NCI-H1436 (cell line): ENCODE measurements at regions not wholly inside any gene's neighbourhood (a gene's known extent, or its start where the extent isn't known, plus 50 kb on each side); places are given as distances from the start of the nearest gene placed in this dataset.

Source experiments
- DNase-seq: peaks from one replicate; lab custom pipeline; 2025; lab: John Stamatoyannopoulos, UW

- no peak for DNase-seq
Measured at GRCh38 chr16:64409783-64410210, 712.1 kb downstream of the CDH11 start.

DNA sequence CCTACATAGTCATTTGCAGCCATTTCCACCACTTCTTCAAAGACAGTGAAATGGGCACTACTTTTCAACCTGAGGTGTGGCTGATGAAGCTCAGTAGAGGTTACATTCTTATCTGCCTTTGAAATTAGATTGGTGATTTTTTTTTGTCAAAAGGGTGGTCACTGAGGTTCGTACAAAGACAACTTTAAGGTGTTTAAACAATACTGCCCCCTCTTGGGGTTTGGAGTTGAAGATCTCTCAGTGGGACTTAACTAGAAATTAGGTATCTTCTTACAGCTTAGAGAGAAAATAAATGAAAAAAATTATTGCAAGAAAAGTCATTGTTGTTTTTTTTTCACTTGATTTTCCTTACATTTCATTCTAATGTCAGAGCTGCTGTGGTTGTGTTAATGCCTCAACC is 713.2 kb downstream of the CDH11 start:
- DNase-seq, result no peak

DNA sequence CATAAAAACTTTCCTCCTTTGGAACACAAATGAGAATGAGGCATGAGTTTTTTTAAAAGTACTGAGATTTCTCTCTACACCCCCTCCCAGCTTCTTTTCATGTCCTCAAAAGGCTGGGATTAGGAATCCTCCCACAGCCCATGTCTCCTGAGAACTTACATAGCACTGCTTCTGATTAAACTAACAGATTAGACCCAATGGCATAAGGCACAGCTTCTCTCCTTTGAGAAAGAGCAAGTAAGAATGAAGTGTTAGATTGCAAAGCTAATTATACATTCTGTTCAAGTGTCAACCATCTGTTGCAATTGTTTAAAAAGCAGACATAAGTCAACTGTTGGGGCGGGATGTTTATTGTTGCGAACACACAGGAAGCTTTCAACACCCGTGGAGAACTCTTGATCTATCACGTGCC is 715.1 kb downstream of the CDH11 start:
- no peak for DNase-seq

DNA sequence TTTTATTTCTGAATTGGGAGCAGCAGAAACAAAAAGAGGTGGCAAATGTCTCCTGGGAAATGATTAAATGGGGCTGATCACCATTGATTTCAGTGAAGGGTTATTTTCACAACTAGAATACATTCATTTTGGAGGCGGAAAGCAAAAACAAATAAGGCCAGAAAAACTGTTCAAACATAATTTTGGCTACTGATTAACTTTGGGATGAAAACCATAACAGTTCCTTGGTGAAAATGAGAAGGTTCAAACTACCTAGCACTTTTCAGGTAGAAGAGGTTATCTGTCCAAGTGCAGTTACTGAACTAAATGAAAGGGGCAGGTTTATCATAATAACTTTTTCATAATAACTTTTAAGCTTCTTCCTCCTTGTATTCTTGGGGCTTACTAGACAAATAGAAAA is 718.5 kb downstream of the CDH11 start:
- no peak for DNase-seq

- no peak for DNase-seq
Measured at GRCh38 chr16:64398793-64399192, 723.1 kb downstream of the CDH11 start.

- DNase-seq, result no peak
Measured at GRCh38 chr16:64397945-64398508, 723.8 kb downstream of the CDH11 start.

- DNase-seq, result no peak
Measured at GRCh38 chr16:64397042-64397441, 724.8 kb downstream of the CDH11 start.

- no peak for DNase-seq
Measured at GRCh38 chr16:64394061-64394460, 727.8 kb downstream of the CDH11 start.

DNA sequence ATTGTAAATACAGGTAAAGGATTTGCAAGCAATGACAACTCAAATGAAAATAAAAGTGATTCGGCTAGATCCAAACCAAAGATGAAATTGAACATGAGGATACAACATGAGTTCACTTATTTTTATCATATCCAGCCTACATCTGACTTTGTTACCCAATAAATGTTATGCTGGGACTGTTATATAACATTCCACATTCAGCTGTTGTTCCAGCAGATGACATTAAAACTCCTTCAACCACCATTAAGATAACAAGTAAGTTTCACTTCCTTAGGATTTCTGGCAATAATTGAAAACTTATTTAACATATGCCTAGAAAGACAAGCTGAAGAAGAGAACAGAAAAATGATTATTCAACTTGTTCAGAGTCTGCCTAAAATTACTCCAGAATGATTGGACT is 729.4 kb downstream of the CDH11 start:
- DNase-seq, result no peak

- DNase-seq, result no peak
Measured at GRCh38 chr16:64391063-64391600, 730.7 kb downstream of the CDH11 start.

DNA sequence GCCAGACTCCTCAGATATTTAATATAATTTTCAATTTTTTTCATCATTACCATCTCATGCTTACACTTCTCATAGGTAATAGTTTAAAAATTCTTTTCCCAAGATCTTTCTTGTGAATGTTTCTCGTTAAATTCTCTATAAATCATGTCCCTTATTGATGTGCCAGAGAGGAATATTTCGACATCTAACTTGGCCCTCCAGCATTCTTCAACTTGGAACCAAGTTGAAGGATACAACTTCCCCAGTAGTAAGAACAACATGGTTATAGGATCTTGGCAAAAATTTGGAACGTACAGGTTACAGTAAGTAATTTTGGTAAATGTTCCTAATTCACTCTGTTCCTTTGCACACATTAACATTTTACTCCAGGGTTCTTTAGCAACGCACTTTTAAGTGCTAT is 731.8 kb downstream of the CDH11 start:
- DNase-seq, result no peak

GRCh38 chr16:64384636-64385035 is 737.2 kb downstream of the CDH11 start:
- DNase-seq, result no peak

DNA sequence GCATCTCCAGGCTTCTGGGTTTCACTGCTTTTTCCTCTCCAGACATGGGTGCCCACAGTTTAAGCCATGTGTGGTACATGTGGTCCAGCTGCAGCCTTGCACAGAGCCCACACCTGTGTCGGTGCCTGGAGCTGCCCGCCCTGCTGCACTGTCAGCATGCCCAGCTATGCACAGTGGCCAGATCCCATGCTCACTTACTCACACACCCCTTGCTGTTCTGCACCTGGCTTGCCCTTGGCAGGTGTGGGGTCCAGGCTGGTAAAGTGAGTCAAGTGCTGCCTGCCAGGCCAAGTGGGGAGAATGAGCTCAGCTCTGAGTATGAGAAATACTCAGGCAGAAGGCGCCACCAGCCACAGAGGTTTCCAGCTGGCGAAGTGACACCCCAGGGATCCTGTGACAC is 739.9 kb downstream of the CDH11 start:
- no peak for DNase-seq

DNA sequence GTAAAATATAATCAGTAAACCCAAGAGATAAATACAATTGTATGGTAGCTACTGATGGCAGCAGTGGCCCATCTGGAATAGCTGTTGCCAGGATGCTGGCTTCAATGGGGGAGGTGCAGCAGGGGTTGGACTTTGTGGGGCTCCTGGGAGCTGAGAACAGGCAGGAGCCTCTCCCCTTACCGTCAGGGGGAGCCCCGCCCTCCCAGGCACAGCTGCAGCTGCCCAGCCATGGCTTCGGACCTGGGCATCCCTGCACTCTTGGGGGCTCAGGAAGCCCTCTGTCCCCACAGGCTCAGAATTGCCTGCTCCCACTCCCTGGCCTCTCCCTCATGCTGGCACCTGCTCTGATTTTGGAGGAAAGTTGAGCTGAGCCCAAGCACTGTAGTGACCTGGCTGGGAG is 741.1 kb downstream of the CDH11 start:
- DNase-seq, result no peak

GRCh38 chr16:64375391-64375980 is 746.4 kb downstream of the CDH11 start:
- no peak for DNase-seq

DNA sequence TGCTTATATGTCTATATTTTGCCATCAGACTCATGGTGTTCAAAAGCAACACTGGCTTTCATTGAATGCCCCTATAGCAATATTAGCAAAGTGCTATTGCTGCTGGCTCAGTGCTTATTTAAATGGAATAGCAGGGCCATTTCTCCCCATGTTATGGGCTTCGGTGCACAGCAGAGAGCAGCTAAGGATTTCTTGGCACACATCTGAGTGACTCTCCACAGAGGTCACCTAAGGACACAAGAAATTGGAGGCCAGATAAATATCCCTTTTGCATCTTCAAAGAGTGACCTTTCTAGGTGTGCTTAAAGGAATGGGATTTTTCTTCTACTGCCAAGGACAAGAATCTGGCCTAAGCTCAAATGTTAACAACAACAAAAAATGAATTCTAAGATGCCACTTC is 751.8 kb downstream of the CDH11 start:
- no peak for DNase-seq

DNA sequence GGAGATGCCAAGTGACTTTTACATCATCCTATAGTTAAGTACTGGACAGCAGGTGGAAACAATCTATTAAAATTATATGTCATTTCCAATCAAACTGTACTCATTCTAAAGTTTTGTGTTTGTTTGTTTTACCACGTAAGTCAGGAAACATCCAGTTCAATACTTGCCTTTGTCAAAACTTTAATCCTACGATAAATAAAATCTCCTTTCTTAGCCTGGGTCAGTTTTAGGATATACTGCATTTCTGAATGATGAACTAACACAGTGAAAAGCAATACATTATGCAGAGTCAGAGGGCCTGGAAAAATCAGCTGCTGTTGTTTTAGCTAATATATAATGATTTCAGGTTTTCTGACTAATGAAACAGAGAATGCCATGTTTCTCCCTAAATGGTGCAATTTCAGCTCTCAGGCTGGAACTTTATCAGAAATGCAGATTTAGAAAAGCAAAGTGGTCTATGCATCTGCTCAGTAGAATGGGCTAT is 756.4 kb downstream of the CDH11 start:
- no peak for DNase-seq

GRCh38 chr16:64364894-64365293 is 757.0 kb downstream of the CDH11 start:
- DNase-seq, result no peak

GRCh38 chr16:64364416-64364815 is 757.4 kb downstream of the CDH11 start:
- DNase-seq, result no peak

DNA sequence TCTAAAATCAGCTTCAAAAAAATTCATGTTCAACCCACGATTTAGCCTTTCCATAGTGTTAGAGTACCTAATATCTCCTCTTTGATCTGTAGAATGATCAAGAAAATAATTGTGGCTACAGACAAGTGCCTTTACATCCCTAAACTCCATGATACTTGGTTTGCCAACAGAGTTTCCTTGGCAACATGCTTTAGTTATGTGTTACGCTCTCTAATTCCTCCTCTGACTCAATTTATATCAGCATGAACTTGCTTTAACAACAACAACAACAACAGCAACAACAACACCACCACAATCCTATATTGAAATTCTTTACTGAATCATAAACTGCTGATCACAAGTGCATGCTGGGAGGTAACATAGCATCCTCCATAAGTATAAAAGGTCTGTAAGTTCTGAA is 757.8 kb downstream of the CDH11 start:
- no peak for DNase-seq

DNA sequence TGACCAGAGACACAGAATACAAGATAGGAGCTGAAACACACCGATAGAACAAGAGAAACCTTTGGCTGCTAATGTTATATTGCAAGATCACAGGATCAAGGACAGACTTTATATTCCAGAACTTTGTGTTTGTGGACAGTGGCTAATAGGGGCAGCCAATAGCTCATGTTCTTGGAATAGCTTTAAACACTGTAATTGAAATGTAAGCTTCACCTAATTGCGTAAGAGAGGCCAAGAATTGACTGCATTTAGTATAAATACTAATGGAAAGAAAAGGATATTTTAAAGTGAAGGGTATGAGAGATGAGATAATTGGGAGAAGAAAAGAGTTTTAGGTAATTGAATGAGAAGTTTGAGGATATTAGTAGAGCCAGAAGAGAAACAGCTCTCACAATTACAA is 758.8 kb downstream of the CDH11 start:
- DNase-seq, result no peak

DNA sequence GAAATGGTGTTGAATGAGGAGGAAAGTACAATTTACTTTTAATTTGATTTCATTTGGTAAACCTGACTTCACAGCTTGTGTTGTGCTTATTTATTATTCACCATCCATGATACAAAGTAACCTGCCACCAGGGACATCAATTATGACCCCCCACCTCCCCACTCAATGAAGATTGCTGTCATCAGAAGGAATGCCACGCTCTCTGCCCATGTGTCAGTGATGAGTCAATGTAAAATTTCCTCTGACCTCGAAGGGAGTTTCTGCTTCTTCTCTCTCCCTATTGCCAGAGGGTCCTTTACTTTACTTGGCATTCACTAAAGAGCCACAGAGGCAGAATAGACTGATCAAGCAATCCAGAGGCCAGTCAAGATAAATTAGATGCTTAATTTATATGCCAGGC is 759.7 kb downstream of the CDH11 start:
- no peak for DNase-seq

- DNase-seq, result no peak
Measured at GRCh38 chr16:64361753-64362152, 760.1 kb downstream of the CDH11 start.

GRCh38 chr16:64358291-64358690 is 763.6 kb downstream of the CDH11 start:
- DNase-seq, result no peak
